NB4 (cell line): ENCODE measurements at regions not wholly inside any gene's neighbourhood (a gene's known extent, or its start where the extent isn't known, plus 50 kb on each side); places are given as distances from the start of the nearest gene placed in this dataset.

Source experiments
- CTCF ChIP-seq: IDR thresholded peaks from one replicate; pipeline ENCODE4 v1.5.1; 2012; ENCODE audit warnings: low read depth, low read length
- MYC ChIP-seq: IDR thresholded peaks from 2 replicates; pipeline ENCODE4 v1.6.1; 2011; ENCODE audit warnings: low read depth, low read length
- POLR2A ChIP-seq: IDR thresholded peaks from 2 replicates; pipeline ENCODE4 v1.6.1; 2011; ENCODE audit warnings: mild to moderate bottlenecking; ENCODE audit not compliant: insufficient read length; ENCODE audit errors: extremely low read depth

GRCh38 chr3:187450431-187451190 lies 82.4 kb downstream of the RTP4 start:
- no peak for TF ChIP-seq CTCF
- no peak for TF ChIP-seq POLR2A
- no peak for TF ChIP-seq MYC
